IPS DF 6.9 (cell line): ENCODE measurements at regions not wholly inside any gene's neighbourhood (a gene's known extent, or its start where the extent isn't known, plus 50 kb on each side); places are given as distances from the start of the nearest gene placed in this dataset.

Source experiments
- DNase-seq: peaks from one replicate; pipeline ENCODE4 v3.0.0-alpha.2; 2013; ENCODE audit warnings: low read depth, low spot score
- H3K27ac ChIP-seq: one replicate; pipeline ENCODE4 v1.5.1; 2013; ENCODE audit warnings: low read length, control low read depth
- H3K27me3 ChIP-seq: 2 replicates; pipeline ENCODE4 v1.6.1; 2013; ENCODE audit warnings: mild to moderate bottlenecking, low read length; ENCODE audit not compliant: control insufficient read depth, insufficient read depth
- H3K36me3 ChIP-seq: 2 replicates; pipeline ENCODE4 v1.6.1; 2013; ENCODE audit warnings: low read length; ENCODE audit not compliant: control insufficient read depth, insufficient read depth
- H3K4me1 ChIP-seq: 2 replicates; pipeline ENCODE4 v1.6.1; 2013; ENCODE audit warnings: low read length; ENCODE audit not compliant: control insufficient read depth, insufficient read depth
- H3K4me3 ChIP-seq: 2 replicates; pipeline ENCODE4 v1.5.1; 2013; ENCODE audit warnings: mild to moderate bottlenecking, low read length
- H3K9me3 ChIP-seq: 2 replicates; pipeline ENCODE4 v1.6.1; 2013; ENCODE audit warnings: low read length, inconsistent platforms; ENCODE audit not compliant: control insufficient read depth, insufficient read depth
- WGBS: extraction: QIAGEN DNeasy Blood & Tissue Kit; methylation state at CpG from one replicate; pipeline ENCODE4 v1.1.7; 2013; ENCODE audit warnings: mixed read lengths, missing lambda C conversion rate; ENCODE audit not compliant: insufficient read length, insufficient coverage; 5-methylcytosine and 5-hydroxymethylcytosine counted together

DNA sequence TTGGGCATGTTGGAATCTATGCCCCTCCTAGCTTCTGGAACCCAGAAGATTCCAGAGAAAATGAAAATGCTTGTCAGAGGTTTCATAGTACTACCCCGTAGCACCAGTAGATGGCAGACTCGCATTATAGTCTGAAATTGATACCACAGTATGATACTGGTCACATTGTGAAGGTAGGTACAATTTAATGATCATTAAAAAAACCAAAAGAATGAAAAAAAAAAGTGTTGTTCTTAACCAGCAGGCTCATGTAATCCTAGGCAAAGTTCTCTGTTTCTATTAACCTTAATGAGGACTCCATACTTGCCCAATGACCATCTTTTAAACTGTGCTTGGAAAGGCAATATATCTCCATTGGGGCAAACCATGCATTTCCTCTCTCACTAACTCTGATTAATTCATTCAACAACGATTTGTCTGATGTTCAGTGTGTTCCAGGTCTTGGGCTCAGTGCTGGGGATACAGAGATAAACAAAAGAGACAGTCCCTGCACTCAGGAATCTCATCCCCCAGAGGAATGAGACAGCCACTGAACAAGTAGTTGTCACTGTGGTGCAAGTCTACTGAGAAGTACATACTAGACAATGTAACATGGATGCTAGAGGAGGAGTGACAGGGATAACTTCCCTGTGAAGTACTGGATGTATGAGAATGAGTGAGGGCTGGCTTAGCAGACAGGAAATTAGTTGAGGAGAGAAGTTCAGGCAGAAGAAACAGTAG lies 223.5 kb upstream of the PHYHIPL start:
- H3K4me1 ChIP-seq: no peaks in the 10 kb centered on the region
- no CpG with 5 or more reads among the region's 3 CpGs for WGBS
- H3K27me3 ChIP-seq: no peaks in the 10 kb centered on the region
- no peak overlapping the region for H3K27ac ChIP-seq
- DNase-seq: no peak
- no peaks in the 10 kb centered on the region for H3K9me3 ChIP-seq
- H3K4me3 ChIP-seq: no peak overlapping the region
- no peaks in the 10 kb centered on the region for H3K36me3 ChIP-seq

DNA sequence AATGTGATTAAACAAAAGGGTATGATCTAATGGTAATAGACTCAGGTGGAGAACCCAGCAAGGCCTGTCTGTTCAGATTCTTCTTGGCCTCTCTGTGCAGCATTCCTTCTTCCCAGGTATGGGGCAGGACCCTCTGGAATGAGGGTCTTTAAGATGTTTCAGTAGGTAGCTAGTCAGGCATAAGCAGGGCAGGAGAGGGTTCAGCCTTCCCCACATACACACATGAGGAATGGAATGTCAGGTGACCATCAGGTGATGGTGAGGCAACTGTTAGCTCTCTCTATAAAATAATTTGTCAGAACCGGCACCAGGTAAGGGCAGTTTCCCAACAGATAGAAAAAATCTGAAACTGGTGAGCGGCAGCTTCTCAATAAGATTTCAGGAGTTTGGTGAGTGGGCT lies 222.3 kb upstream of the PHYHIPL start:
- no peaks in the 10 kb centered on the region for H3K4me1 ChIP-seq
- no peaks in the 10 kb centered on the region for H3K36me3 ChIP-seq
- H3K4me3 ChIP-seq: no peak overlapping the region
- no CpG with 5 or more reads among the region's 2 CpGs for WGBS
- no peaks in the 10 kb centered on the region for H3K27me3 ChIP-seq
- H3K9me3 ChIP-seq: no peaks in the 10 kb centered on the region
- no peak for DNase-seq
- no peak overlapping the region for H3K27ac ChIP-seq

DNA sequence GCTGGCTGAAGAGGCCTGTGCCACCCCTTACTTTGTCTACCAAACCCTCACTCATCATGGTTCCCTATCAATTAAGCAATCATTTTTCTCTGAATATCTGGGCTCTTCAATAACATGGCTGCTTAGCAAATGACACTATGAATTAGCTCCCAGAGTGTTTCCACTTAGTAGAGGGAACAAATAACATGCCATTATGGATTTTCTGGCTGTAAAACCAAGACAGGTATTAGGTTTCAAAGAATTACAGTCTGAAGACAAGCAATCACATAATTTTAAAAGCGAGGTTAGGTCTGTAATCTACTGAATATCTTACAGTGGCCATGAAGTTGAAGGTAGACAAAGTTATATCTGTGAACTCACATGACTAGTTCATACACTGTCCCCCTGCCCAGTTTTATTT lies 220.8 kb upstream of the PHYHIPL start:
- no CpG with 5 or more reads among the region's 1 CpG for WGBS
- Histone ChIP-seq H3K9me3 (no peaks in the 10 kb centered on the region), H3K4me1 (no peaks in the 10 kb centered on the region), H3K4me3 (no peak overlapping the region), H3K27ac (no peak overlapping the region), H3K27me3 (no peaks in the 10 kb centered on the region), H3K36me3 (no peaks in the 10 kb centered on the region)
- DNase-seq: no peak

GRCh38 chr10:58956926-58957325 lies 219.5 kb upstream of the PHYHIPL start:
- Histone ChIP-seq H3K4me1 (no peaks in the 10 kb centered on the region), H3K36me3 (no peaks in the 10 kb centered on the region), H3K4me3 (no peak overlapping the region), H3K27ac (no peak overlapping the region), H3K27me3 (no peaks in the 10 kb centered on the region), H3K9me3 (no peaks in the 10 kb centered on the region)
- no peak for DNase-seq
- no CpG with 5 or more reads among the region's 2 CpGs for WGBS

DNA sequence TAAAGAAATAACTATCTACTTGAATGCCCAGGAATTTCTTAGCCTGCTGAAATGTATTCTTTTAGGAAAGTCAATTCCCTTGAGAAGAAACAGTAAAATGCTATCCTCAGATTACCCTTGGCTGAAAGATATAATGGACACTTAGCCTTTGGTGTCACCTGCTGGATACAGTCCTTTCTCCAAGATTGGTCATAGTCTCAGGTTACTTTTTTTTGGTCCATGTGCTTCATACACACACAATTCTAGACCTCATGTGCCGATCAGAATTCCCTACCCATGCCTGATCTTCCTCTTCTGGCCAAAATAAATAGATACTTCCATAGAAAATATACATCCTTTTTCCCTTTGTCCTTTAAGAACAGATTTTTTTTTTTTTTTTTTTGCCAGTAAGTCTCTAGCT lies 218.9 kb upstream of the PHYHIPL start:
- no peak overlapping the region for H3K27ac ChIP-seq
- H3K4me1 ChIP-seq: no peaks in the 10 kb centered on the region
- no peak for DNase-seq
- no peaks in the 10 kb centered on the region for H3K9me3 ChIP-seq
- no peaks in the 10 kb centered on the region; the same call in 1 of the 2 replicates for H3K27me3 ChIP-seq
- WGBS: no CpG with 5 or more reads among the region's 1 CpG
- H3K4me3 ChIP-seq: no peak overlapping the region
- no peaks in the 10 kb centered on the region for H3K36me3 ChIP-seq

GRCh38 chr10:58963101-58963534 lies 213.3 kb upstream of the PHYHIPL start:
- no CpG with 5 or more reads among the region's 3 CpGs for WGBS

GRCh38 chr10:58963723-58964124 lies 212.7 kb upstream of the PHYHIPL start:
- peak; percentile 80 for DNase-seq
- no CpG with 5 or more reads among the region's 3 CpGs for WGBS
- peaks cover 4% of the 10 kb centered on the region for H3K27me3 ChIP-seq
- no peaks in the 10 kb centered on the region for H3K4me1 ChIP-seq
- no peaks in the 10 kb centered on the region for H3K9me3 ChIP-seq
- no peak overlapping the region for H3K4me3 ChIP-seq
- no peaks in the 10 kb centered on the region for H3K36me3 ChIP-seq
- no peak overlapping the region for H3K27ac ChIP-seq

More at GRCh38 chr10:58963101-58963534, 213.3 kb upstream of the PHYHIPL start:
- H3K36me3 ChIP-seq: no peaks in the 10 kb centered on the region
- H3K4me1 ChIP-seq: no peaks in the 10 kb centered on the region
- no peak for DNase-seq
- H3K27ac ChIP-seq: no peak overlapping the region
- peaks cover 4% of the 10 kb centered on the region for H3K27me3 ChIP-seq
- H3K9me3 ChIP-seq: no peaks in the 10 kb centered on the region
- H3K4me3 ChIP-seq: no peak overlapping the region

GRCh38 chr10:58965855-58966254 lies 210.6 kb upstream of the PHYHIPL start:
- H3K4me3 ChIP-seq: no peak overlapping the region
- no CpG with 5 or more reads among the region's 1 CpG for WGBS
- H3K36me3 ChIP-seq: no peaks in the 10 kb centered on the region
- peaks cover 4% of the 10 kb centered on the region for H3K27me3 ChIP-seq
- H3K27ac ChIP-seq: no peak overlapping the region
- H3K9me3 ChIP-seq: no peaks in the 10 kb centered on the region
- no peak for DNase-seq
- H3K4me1 ChIP-seq: no peaks in the 10 kb centered on the region

DNA sequence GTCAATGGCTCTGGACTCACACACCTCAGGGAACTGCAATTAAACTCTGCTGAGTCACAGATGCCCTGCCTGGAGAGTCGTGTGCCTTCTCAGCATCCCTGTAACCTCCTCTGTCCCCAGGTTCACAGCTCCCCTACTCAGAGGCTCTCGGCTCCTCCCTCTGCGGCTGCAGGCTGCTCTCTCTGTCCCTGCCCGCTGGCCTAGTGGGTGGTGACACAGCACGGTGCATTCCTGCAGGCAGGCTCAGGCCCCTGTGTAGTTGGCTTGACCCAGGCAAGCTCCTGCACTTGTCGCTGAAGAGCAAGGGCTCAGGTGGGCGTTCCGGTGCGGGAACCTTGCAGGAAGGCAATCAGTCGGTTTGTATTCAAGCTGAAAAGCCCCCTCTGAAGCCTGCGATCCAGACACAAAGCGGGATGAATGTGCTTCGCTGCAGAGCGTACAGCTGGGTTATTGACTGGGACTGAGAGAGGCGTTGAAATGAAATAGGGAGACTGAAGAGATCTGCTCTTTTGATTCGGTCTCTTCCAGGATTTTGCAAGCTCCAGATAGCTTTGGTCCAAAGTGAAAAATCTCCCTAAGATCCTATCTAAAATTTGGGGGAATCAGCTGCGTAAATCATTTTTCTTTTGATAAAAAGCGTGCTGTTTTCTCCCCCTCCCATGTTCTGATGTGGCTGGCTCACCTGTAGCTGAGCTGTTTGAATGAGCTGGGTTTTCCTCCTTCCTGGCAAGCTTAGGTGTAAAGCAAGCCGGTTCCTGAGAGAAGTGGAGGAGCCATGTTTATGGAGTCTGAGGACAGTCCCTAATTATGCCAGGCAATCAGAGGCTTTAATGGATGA lies 208.7 kb upstream of the PHYHIPL start:
- H3K36me3 ChIP-seq: no peaks in the 10 kb centered on the region
- no CpG with 5 or more reads among the region's 19 CpGs for WGBS
- no peak overlapping the region for H3K27ac ChIP-seq
- no peaks in the 10 kb centered on the region for H3K4me1 ChIP-seq
- H3K9me3 ChIP-seq: no peaks in the 10 kb centered on the region
- peak; percentile 41 for DNase-seq
- peaks cover 4% of the 10 kb centered on the region for H3K27me3 ChIP-seq
- no peak overlapping the region for H3K4me3 ChIP-seq

DNA sequence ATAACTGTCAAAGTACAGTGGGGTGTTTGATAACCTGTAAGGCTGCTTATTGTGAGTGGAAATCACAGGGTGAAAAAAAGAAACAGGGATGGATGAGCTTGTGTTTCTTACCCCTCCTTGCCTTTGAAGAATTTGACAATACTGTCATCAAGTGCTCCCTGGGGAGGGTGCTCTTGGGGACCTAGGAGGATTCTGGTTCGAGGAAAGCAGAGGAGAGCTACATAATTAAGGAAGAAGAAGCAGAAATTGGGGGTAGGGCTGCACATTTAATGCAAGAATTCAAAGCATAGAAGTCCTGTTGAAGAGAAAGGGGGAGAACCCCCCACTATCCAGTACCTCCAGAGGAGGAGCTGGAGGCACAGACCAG lies 208.1 kb upstream of the PHYHIPL start:
- Histone ChIP-seq H3K9me3 (no peaks in the 10 kb centered on the region), H3K36me3 (no peaks in the 10 kb centered on the region), H3K27ac (no peak overlapping the region), H3K27me3 (peaks cover 4% of the 10 kb centered on the region), H3K4me1 (no peaks in the 10 kb centered on the region), H3K4me3 (no peak overlapping the region)
- no CpG with 5 or more reads among the region's 1 CpG for WGBS
- no peak for DNase-seq
